ENCODE measurements at regions not wholly inside any gene's neighbourhood (a gene's known extent, or its start where the extent isn't known, plus 50 kb on each side); places are given as distances from the start of the nearest gene placed in this dataset.

- TF ChIP-seq ZNF335 (CRISPR knock-in tag; IDR thresholded peaks at IDR 0.05) (no peak), JUND (CRISPR knock-in tag; IDR thresholded peaks at IDR 0.05) (no peak), THAP11 (CRISPR knock-in tag; IDR thresholded peaks at IDR 0.05) (no peak), EP300 (IDR thresholded peaks at IDR 0.05; ENCODE audit: low read depth in 2 of 2, low read length in 2 of 2) (no peak), EP300 (CRISPR knock-in tag; IDR thresholded peaks at IDR 0.05; ENCODE audit: borderline replicate concordance) (no peak)
- TF ChIP-seq, protein P1, sequence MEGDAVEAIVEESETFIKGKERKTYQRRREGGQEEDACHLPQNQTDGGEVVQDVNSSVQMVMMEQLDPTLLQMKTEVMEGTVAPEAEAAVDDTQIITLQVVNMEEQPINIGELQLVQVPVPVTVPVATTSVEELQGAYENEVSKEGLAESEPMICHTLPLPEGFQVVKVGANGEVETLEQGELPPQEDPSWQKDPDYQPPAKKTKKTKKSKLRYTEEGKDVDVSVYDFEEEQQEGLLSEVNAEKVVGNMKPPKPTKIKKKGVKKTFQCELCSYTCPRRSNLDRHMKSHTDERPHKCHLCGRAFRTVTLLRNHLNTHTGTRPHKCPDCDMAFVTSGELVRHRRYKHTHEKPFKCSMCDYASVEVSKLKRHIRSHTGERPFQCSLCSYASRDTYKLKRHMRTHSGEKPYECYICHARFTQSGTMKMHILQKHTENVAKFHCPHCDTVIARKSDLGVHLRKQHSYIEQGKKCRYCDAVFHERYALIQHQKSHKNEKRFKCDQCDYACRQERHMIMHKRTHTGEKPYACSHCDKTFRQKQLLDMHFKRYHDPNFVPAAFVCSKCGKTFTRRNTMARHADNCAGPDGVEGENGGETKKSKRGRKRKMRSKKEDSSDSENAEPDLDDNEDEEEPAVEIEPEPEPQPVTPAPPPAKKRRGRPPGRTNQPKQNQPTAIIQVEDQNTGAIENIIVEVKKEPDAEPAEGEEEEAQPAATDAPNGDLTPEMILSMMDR (CRISPR knock-in tag; IDR thresholded peaks at IDR 0.05) = no peak
Measured at GRCh38 chr2:75982719-75983118, 272.0 kb upstream of the GCFC2 start.
